ENCODE measurements at regions not wholly inside any gene's neighbourhood (a gene's known extent, or its start where the extent isn't known, plus 50 kb on each side); places are given as distances from the start of the nearest gene placed in this dataset.

GRCh38 chr5:2140501-2141175 lies 257.9 kb upstream of the IRX4 start:
- intact Hi-C loops (cut with DNase I): no loop called here
- Histone ChIP-seq H3K36me3 (no peaks in the 10 kb centered on the region), H3K4me1 (no peaks in the 10 kb centered on the region), H3K9me3 (no peaks in the 10 kb centered on the region), H3K27ac (no peak overlapping the region), H3K4me3 (no peak overlapping the region), H3K27me3 (ENCODE audit: low read depth) (peaks cover 10% of the 10 kb centered on the region)
- ATAC-seq (no peak), DNase-seq (no peak)
- TF ChIP-seq CTCF (IDR thresholded peaks at IDR 0.05): no peak

GRCh38 chr5:2139478-2139877 lies 256.8 kb upstream of the IRX4 start:
- Histone ChIP-seq H3K4me1 (no peaks in the 10 kb centered on the region), H3K4me3 (no peak overlapping the region), H3K9me3 (no peaks in the 10 kb centered on the region), H3K27ac (no peak overlapping the region), H3K27me3 (ENCODE audit: low read depth) (peaks cover 10% of the 10 kb centered on the region), H3K36me3 (no peaks in the 10 kb centered on the region)
- TF ChIP-seq CTCF (IDR thresholded peaks at IDR 0.05): no peak
- no peak for ATAC-seq
- intact Hi-C loops (cut with DNase I): no loop called here
- no peak for DNase-seq

- DNase-seq (no peak), ATAC-seq (no peak)
- no peaks in the 10 kb centered on the region for H3K4me1 ChIP-seq
Measured at GRCh38 chr5:2138896-2139295, 256.2 kb upstream of the IRX4 start.

DNA sequence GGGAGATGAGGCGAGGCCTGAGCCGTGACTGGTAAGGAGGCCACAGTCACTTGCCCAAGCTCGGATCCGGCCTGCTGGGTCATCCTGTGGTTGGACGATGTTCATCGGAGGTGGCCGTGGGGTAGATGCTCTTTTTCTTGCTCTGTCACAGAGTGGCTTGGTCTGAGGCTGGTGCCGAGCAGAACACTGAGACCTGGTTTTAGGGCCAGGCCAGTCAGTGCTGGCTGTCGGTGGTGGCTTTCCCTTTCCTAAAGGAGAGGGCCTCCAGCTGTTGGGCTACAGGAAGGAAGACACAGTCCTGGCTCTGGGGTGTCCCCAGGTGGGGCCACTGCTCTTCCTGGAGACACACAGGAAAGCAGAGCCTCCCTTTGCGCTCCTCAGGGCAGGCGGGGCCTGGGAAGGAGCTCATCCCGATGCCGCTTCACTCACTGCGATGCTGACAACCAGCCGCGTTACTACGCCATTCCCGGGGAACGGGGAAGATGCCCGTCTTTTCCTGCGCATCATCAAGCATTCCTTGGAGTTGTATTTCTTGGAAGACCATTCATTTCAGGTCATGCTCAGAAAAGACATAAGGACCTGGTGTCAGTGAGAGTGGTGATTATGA lies 254.8 kb upstream of the IRX4 start:
- no peaks in the 10 kb centered on the region for H3K36me3 ChIP-seq
- peaks cover 10% of the 10 kb centered on the region for H3K27me3 ChIP-seq (ENCODE audit: low read depth)
- ATAC-seq (no peak), DNase-seq (no peak)
- intact Hi-C loops (cut with DNase I): no loop called here
- H3K27ac ChIP-seq: no peak overlapping the region
- no peak overlapping the region for H3K4me3 ChIP-seq
- no peaks in the 10 kb centered on the region for H3K4me1 ChIP-seq
- no peaks in the 10 kb centered on the region for H3K9me3 ChIP-seq
- no peak for TF ChIP-seq CTCF (IDR thresholded peaks at IDR 0.05)

More at GRCh38 chr5:2138896-2139295, 256.2 kb upstream of the IRX4 start:
- intact Hi-C loops (cut with DNase I): no loop called here
- Histone ChIP-seq H3K4me3 (no peak overlapping the region), H3K27me3 (ENCODE audit: low read depth) (peaks cover 15% of the 10 kb centered on the region), H3K27ac (no peak overlapping the region), H3K36me3 (no peaks in the 10 kb centered on the region), H3K9me3 (no peaks in the 10 kb centered on the region)
- TF ChIP-seq CTCF (IDR thresholded peaks at IDR 0.05): no peak

DNA sequence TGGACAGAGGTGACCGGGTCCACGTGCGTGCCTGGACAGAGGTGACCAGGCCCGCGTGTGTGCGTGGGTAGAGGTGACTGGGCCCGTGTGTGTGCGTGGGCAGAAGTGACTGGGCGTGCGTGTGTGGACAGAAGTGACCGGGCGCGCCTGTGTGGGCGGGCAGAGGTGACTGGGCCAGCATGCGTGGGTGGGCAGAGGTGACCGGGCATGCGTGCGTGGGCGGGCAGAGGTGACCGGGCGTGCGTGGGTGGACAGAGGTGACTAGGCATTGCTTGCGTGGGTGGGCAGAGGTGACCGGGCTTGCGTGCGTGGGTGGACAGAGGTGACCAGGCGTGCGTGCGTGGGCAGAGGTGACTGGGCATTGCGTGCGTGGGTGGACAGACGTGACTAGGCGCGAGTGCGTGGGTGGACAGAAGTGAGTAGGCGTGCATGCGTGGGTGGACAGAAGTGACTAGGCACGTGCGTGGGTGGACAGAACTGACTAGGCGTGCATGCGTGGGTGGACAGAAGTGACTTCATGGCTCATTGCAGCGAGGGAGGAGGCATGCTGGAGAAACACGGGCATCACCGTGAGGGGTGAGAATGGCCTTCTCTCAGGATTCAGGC lies 254.1 kb upstream of the IRX4 start:
- Histone ChIP-seq H3K27ac (no peak overlapping the region), H3K4me3 (no peak overlapping the region), H3K36me3 (no peaks in the 10 kb centered on the region), H3K27me3 (ENCODE audit: low read depth) (peaks cover 6% of the 10 kb centered on the region), H3K9me3 (no peaks in the 10 kb centered on the region), H3K4me1 (no peaks in the 10 kb centered on the region)
- TF ChIP-seq CTCF (IDR thresholded peaks at IDR 0.05): no peak
- DNase-seq: no peak
- ATAC-seq: peak in 1 of 2 donors; percentile 18
- intact Hi-C loops (cut with DNase I): no loop called here

Measured in lower lobe of right lung (tissue), 2 donors.